ENCODE measurements at regions not wholly inside any gene's neighbourhood (a gene's known extent, or its start where the extent isn't known, plus 50 kb on each side); places are given as distances from the start of the nearest gene placed in this dataset.

GRCh38 chr6:81625216-81625615, 127.3 kb downstream of the TENT5A start:
- TF ChIP-seq TCF7L2 (IDR thresholded peaks at IDR 0.05; ENCODE audit: low read depth, low read length) (no peak), CTCF (IDR thresholded peaks at IDR 0.05) (no peak), SIN3A (IDR thresholded peaks at IDR 0.05; ENCODE audit: borderline replicate concordance, insufficient read depth, low read depth, low read length) (no peak), POLR2AphosphoS5 (IDR thresholded peaks at IDR 0.05; ENCODE audit: low read depth, low read length) (no peak), REST (IDR thresholded peaks at IDR 0.05; ENCODE audit: insufficient read depth in 1 of 2, low read depth in 2 of 2, low read length in 1 of 2) (no peak)
- Histone ChIP-seq H3K9me3 (ENCODE audit: control insufficient read depth, insufficient read depth, low read depth, low read length) (peaks cover 5% of the 10 kb centered on the region; the same call in 1 of the 2 replicates), H3K27ac (ENCODE audit: low read length) (no peak overlapping the region), H3K27me3 (ENCODE audit: control insufficient read depth, insufficient read depth, low read length) (no peaks in the 10 kb centered on the region), H3K4me1 (ENCODE audit: control insufficient read depth, insufficient read depth, low read length) (no peaks in the 10 kb centered on the region), H3K4me3 (ENCODE audit: low read depth in 2 of 2, low read length in 2 of 2) (no peak overlapping the region), H3K36me3 (ENCODE audit: control insufficient read depth, insufficient read depth, low read length) (no peaks in the 10 kb centered on the region)
- in situ Hi-C loops (cut with HindIII; ENCODE audit: low pct_unique_long_range_greater_than_20kb, low sequenced_read_pairs) (no loop called here), intact Hi-C loops (cut with micrococcal nuclease; ENCODE audit: unreplicated experiment) (no loop called here)
- BruUV-seq (replicated peaks) = no TSS peak
- ATAC-seq (no peak), DNase-seq (ENCODE audit: low read depth, low spot score) (no peak)
- POLR2A ChIA-PET = no interaction called here
- CTCF ChIA-PET = no interaction called here

GRCh38 chr6:81624453-81624852, 128.0 kb downstream of the TENT5A start:
- ChIA-PET POLR2A (no interaction called here), CTCF (no interaction called here)
- BruUV-seq (replicated peaks) = no TSS peak
- H3K4me3 ChIP-seq (ENCODE audit: low read depth in 2 of 2, low read length in 2 of 2) = no peak overlapping the region
- TF ChIP-seq TCF7L2 (IDR thresholded peaks at IDR 0.05; ENCODE audit: low read depth, low read length) = no peak
- no peak for TF ChIP-seq REST (IDR thresholded peaks at IDR 0.05; ENCODE audit: insufficient read depth in 1 of 2, low read depth in 2 of 2, low read length in 1 of 2)
- TF ChIP-seq POLR2AphosphoS5 (IDR thresholded peaks at IDR 0.05; ENCODE audit: low read depth, low read length) = no peak
- TF ChIP-seq SIN3A (IDR thresholded peaks at IDR 0.05; ENCODE audit: borderline replicate concordance, insufficient read depth, low read depth, low read length) = no peak
- no peak for TF ChIP-seq CTCF (IDR thresholded peaks at IDR 0.05)
- DNase-seq (ENCODE audit: low read depth, low spot score) = no peak
- intact Hi-C loops (cut with micrococcal nuclease; ENCODE audit: unreplicated experiment) (no loop called here), in situ Hi-C loops (cut with HindIII; ENCODE audit: low pct_unique_long_range_greater_than_20kb, low sequenced_read_pairs) (no loop called here)
- no peaks in the 10 kb centered on the region for H3K4me1 ChIP-seq (ENCODE audit: control insufficient read depth, insufficient read depth, low read length)
- no peak overlapping the region for H3K27ac ChIP-seq (ENCODE audit: low read length)
- peaks cover 2% of the 10 kb centered on the region; the same call in 1 of the 2 replicates for H3K9me3 ChIP-seq (ENCODE audit: control insufficient read depth, insufficient read depth, low read depth, low read length)
- ATAC-seq = no peak
- no peaks in the 10 kb centered on the region for H3K27me3 ChIP-seq (ENCODE audit: control insufficient read depth, insufficient read depth, low read length)
- H3K36me3 ChIP-seq (ENCODE audit: control insufficient read depth, insufficient read depth, low read length) = no peaks in the 10 kb centered on the region
